ENCODE measurements at regions not wholly inside any gene's neighbourhood (a gene's known extent, or its start where the extent isn't known, plus 50 kb on each side); places are given as distances from the start of the nearest gene placed in this dataset.
A peak's percentile ranks its signal among the peaks of the same experiment; 100 is the strongest.
"Not testable (repeated sequence)": the region's sequence is repeated elsewhere in the genome, so short reads cannot be mapped to it uniquely, and the experiment has no call there.

DNA sequence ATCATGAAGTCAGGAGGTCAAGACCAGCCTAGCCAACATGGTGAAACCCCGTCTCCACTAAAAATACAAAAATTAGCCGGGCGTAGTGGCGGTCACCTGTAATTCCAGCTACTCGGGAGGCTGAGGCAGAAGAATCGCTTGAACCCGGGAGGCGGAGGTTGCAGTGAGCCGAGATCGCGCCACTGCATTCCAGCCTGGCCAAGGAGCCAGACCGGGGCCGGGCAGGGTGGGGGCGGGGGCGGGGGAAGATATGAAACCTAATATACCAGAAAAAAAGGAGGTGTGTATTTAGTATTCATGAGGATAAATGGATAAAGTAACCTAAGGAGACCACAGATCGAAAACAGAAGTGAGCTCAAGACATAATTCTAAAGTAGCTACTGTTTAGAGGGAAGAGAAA lies 186.5 kb upstream of the KCND2 start:
- not testable (repeated sequence) for DNase-seq (ENCODE audit: low read depth)

DNA sequence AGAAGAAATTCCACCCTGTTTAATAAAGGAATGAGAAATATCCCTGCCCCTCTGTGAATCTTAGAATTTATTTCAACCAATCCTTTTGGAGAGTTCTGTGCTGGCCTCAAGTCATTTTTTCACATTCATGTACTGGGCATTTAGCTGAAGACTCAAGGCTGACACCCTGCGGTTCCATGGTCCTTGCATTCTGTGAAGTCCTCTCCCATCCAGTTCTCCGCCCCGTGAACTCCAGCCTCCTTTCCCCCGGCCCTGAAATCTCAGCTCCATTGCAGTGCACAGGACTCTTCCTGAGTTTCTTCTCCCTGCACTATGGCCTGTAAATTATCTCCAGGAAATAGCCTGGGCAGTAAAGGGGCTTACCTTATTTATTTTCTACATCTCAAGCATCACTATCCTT lies 183.0 kb upstream of the KCND2 start:
- peak; percentile 42 for DNase-seq (ENCODE audit: low read depth)

DNA sequence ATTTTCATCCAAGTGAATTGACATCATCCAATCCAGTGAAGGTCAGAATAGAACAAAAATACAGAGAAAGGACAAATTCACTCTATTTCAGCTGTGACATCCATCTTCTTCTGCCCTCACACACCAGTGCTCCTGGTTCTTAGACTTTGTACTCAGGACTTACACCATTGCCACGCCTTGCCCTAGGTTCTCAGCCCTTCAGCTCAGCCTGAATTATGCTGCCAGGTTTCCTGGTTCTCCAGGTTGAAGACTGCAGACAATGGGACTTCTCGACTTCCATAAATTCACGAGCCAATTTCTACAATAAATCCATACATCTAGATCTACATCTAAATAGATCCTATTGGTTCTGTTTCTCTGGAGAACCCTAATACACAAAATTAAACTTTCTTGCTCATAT lies 181.2 kb upstream of the KCND2 start:
- DNase-seq (ENCODE audit: low read depth), result no peak

DNA sequence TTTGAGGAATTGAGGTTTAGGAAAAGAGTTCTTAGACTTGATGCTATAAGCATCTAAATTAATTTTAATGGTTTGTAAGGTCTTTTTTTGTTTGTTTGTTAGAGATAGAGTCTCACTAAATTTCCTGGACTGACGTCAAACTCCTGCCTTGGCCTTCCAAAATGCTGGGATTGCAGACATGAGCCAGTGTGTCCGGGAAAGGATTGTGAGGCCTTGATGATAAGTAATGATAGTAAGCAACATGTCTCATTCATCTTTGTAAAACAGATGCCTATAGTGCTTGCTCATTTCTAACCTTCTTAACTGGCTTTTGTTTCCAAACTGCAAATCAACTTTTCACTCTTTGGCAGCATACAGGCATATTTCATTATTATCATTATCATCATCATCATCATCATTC lies 176.0 kb upstream of the KCND2 start:
- DNase-seq (ENCODE audit: low read depth), result peak; percentile 54

DNA sequence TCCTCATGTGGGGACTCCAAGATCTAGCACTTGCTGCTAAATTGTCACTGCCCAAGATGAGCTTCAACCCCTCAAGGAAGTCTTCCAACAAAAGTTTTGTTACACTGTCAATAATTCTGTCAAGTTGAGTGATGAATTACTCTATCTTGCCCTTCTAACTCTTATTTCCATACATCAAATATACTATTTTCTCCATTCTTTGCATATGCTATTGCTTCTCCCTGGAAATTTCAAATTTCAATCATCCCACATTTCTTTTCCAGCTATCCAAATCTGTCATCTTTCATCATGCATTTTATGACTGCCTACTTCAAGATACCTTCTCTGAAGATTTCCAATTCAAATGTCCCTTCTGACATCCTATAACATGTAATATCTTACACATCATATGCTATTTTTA lies 175.2 kb upstream of the KCND2 start:
- DNase-seq (ENCODE audit: low read depth), result no peak

DNA sequence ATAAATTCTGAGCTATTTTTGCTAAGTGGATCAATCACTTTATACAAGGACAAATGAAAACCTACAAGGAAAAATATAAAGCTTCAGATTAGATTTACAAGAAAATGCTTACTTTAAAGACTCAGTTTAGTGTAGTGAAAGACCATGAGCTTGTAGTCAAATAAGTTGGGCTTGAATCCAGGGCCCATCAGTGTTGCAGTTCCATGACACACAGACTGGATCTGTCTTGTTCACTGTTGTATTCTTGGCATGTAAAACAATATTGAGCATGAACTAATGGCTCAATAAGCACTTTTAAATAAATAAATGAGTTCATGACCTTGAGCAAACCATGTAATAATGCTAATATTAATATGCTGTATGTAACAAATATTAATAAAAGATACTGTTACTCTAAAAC lies 164.6 kb upstream of the KCND2 start:
- DNase-seq (ENCODE audit: low read depth), result no peak

DNA sequence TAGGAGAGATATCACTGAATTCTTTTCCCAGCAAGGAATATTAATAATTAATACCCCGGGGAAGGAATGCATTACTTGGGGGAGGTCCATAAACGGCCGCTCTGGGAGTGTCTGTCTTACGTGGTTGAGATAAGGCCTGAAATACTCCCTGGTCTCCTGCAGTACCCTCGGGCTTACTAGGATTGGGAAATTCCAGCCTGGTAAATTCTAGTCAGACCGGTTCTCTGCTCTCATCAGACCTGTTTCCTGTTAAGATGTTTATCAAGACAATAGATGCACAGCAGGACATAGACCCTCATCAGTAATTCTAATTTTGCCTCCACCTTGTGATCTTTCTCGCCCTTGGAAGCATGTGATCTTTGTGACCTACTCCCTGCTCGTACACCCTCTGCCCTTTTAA lies 162.8 kb upstream of the KCND2 start:
- peak; percentile 13 for DNase-seq (ENCODE audit: low read depth)

DNA sequence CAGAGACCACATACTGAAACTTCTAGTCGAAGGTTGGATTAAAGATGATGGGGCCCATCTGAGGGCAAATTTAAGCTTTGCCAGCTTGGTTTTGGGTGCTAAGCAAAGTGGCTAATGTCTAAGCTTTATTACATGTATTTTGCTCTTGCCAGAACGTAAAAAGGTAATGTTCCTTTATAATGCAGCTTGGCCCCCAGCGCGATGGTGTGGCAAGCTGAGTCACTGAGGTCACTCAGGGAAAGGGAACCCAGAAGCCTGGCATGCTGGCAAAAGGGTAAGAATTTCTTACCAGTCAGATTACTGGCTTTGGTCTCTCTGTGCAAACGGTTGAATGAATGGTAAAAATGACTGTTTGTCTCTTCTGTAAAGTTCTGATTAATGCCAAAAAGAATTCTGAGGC lies 158.3 kb upstream of the KCND2 start:
- DNase-seq (ENCODE audit: low read depth), result no peak

DNA sequence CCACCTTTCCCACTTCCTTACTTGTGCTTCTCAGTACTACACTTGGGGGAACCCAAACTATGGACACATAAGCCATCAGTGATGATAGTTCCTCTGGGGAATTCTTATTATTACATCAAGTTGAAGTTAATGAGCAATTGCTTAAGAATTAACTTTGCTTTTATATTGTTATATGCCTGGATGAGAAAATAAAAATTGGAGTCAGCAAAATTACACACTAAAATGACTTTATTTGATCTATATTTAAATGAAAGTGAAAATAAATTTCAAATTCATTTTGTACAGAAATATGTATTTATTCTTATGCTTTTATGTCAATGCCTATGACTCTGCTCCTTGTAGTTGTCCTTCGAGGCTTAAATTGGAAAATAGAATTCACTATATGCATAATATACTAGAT lies 149.4 kb upstream of the KCND2 start:
- no peak for DNase-seq (ENCODE audit: low read depth)

DNA sequence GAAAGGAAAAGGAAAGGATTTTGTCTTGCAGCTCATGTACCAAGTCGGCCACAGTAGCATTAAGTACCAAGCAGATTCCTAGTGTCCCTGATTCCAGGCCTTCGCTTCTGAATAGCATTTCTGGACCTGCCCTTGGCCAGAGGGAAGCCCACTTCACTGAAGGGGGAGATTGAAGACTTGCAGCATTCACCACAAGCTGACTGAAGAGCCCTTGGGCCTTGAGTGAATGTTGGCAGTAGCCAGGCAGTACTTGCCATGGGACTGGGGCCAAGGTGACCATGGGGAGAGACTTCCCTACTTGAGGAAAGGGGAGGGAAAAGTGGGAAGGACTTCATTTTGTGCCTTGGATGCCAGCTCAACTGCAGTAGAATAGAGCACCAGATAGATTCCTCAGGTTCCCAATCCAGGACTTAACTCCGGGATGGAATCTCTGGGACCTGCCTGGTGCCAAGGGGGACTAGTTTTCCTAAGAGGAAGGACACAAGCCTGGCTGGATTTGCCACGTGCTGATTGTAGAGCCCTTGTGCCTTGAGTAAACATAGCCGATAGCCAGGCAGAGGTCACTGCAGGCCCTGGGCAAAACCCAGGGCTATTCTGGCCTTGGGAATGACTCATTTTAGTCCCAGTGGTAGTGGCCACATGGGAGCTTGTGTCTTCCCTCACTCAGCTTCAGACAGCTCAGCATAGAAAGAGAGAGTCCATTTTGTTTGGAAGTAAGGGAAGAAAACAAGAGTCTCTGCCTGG lies 141.7 kb upstream of the KCND2 start:
- DNase-seq (ENCODE audit: low read depth), result no peak

DNA sequence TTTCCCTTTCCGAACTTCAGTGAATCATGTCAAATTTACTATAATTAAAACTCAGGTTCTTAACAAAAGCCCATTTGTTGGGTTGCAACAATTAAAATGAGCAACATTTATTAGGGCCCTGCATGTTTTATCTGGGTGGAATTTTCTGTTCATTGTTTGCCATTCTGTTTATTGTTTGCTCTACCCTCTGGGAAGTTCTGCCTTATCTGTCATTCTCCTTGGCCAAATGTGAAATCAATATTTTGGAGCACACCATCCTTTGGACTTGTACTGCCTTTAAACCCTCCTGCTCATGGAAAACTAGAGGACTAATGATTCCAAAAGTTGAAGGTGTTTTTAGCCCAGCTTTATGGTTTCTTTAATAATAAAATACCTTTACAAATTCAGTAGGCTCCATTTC lies 134.5 kb upstream of the KCND2 start:
- no peak for DNase-seq (ENCODE audit: low read depth)

DNA sequence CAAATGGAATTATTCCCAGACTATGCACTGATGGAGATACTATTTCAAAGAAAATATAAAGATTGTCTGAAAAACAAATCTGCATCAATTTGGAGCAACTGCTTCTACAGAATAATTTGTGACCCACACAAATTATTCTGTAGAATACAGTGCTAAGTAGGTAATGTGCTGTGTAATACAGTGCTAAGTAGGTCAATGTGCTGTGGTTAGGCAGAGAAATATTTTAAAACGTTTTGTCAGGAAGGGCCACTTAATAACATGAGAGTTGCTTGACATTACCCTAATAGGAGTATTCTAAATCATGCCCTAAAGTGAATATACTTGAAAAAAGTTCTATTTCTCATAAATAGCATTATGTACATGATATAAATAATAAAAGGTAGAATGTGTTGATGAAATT lies 116.5 kb upstream of the KCND2 start:
- peak; percentile 62 for DNase-seq (ENCODE audit: low read depth)

DNA sequence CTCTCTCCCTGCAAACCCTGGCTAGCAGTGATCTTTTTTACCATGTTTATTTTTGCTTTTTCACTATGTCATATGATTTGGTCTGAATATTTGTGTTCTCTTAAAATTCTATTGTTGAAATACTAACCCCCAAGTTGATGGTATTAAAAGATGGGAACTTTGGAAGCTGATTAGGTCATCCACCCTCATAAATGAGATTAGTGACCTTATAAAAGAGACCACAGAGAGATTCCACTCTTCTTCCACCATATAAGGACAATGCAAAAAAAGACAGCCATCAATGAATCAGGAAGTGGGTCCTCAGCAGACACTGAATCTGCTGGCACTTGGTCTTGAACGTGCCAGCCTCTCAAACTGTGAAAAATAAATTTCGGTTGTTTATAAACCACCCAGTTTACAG lies 112.8 kb upstream of the KCND2 start:
- DNase-seq (ENCODE audit: low read depth), result no peak

DNA sequence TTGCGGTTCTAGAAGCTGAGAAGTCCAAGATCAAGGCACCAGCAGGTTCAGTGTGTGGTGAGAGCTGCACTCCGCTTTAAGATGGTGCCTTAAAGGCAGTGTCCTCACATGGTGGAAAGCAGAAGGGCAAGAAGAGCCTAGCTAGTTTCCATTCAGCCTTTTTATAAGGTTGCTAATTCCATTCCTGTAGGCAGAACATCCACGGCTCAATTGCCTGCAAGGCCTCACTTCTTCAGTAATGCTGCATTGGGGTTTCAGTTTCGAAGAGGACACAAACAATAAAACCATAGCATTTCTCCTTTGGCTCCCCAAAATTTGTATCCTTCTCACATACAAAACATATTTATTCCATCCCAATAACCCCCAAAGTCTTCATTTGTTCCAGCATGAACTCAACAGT lies 109.5 kb upstream of the KCND2 start:
- DNase-seq (ENCODE audit: low read depth), result no peak

DNA sequence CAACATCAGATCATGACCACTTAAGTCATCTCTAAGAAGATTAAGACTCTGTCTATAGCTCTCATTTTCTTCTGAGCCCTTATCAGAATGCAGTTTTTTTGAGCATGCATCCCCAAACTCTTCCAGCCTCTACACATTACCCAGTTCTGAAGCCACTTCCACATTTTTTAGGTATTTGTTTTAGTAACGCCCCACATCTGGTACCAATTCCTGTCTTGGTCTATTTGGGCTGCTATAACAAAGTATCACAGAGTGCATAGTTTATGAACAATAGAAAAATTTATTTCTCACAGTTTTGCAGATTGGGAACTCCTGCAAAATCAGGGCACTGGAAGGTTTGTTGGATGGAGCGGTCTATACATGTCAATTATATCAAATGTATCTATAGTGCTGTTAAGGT lies 107.7 kb upstream of the KCND2 start:
- DNase-seq (ENCODE audit: low read depth), result no peak

DNA sequence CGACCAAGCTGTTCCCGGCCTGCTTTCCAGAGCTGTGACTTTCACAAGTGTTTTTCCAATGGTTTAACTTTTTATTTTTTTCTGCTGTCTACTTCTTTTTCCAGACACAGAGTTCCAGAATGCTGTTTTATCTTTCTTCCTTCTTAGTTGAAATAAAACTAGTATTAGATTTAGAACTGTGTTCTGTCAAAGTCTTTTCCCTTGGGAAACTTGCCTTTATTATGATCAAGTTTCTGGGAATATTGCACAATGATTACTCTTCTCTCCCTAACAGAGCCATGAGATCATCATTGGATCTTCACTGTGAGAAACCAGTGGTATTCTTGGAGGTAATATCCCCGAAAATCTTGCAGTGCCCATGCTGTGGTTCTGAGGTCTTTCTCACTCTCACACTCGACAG lies 104.9 kb upstream of the KCND2 start:
- DNase-seq (ENCODE audit: low read depth), result peak; percentile 90

DNA sequence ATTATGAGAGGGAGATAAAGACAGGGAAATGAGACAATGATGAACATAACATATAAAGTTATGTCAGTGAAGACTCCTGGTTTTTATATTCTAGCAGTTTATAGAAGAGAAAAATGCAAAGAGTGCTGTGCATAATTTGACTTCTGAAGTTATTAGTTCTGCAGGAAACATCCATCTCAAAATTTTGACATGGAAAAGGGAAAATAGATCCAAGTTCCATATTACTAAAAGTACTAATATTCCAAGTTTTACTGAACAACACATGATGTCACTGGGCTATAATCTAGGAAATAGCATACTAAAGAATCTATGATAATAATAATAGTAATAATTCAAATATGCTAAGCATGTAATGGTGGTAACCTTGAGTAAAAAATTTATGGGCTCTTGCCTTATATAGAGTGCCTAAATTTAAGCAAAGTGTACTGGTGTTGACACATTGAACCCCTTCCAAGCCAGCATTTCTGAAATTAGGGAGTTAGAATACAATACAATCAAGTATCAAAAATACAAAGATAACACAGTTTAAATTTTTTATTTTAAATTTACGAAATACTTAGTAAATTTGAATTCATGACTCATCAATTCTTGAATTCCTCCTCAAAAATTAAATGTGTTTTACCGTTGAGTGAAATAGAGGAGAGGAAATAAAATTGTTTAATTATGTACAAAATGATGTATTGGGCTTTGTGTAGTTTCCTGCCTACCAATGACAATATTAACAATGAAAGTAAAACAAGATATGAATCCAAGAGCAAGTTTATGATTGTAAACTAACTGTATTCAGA lies 102.8 kb upstream of the KCND2 start:
- peak; percentile 18 for DNase-seq (ENCODE audit: low read depth)

DNA sequence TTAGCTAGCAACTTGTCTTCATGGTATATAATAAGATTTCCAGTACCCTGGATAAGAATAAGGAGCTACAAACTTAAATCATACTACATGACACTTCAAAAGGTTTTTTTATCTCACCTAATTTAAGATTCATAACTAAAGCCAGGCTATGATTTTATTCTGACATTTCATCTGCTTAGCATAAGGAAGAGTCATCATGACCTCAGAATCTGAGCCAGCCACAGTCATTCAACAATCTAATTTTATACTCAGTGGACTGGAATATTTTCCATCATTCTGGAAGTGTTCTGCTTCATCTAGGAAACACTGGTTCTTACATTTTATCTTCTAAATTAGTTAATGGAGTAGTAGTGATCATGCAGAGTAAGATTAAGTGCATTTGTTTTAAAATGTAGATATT lies 102.1 kb upstream of the KCND2 start:
- DNase-seq (ENCODE audit: low read depth), result peak; percentile 67

DNA sequence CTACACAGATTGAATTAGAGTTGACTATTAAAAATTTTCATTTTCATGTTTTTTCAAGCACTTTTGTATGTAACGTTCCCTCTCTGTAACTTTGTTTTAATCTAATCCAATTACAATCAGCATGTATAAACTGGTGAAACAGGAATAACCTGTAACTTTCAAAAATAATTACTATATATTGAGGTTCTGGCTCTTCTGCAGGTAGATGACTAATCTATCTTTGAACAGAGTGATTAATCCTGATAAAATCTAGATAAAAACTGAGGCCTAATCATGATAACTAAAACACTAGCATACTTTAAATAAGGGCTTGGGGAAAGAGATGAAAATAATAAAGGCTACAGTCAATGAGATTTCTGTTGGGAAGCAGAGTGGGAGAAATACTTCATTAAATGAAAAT lies 101.6 kb upstream of the KCND2 start:
- DNase-seq (ENCODE audit: low read depth), result no peak

DNA sequence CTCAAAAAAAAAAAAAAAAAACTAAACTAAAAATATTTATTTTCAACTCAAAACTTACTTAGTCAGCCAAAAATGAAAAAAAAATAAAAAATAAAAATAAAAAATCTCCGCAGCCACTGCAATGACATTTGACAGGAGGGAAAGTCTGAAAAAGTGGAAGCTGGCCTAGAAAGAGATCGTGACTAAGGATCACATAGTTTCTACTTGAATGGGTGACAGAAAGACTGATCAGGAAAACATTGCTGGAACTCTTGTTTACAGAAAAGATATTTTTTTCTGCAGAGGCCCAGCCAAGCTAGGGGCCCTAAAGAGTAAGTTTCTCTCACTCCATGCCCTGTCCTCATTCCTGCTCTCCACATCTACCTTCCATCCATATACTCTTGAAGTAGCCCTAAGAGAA lies 92.8 kb upstream of the KCND2 start:
- no peak for DNase-seq (ENCODE audit: low read depth)

DNA sequence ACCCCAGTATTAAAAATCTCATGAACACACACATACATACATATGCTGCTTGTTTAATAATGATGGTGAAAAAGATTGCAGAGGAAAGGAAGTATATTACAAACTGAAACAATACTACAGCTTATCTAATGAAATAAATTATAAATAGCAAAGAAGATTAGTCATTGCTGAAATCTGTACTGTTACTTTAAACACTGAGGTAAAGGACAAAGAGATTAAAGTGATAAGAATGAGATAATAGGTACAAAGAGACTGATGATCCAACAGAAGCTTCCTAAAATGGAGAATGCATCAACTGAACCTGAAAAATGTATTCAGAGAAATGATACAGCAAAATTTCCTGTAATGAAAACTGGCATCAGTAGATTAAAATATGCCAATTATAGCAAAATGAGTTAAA lies 91.5 kb upstream of the KCND2 start:
- DNase-seq (ENCODE audit: low read depth), result peak; percentile 20

DNA sequence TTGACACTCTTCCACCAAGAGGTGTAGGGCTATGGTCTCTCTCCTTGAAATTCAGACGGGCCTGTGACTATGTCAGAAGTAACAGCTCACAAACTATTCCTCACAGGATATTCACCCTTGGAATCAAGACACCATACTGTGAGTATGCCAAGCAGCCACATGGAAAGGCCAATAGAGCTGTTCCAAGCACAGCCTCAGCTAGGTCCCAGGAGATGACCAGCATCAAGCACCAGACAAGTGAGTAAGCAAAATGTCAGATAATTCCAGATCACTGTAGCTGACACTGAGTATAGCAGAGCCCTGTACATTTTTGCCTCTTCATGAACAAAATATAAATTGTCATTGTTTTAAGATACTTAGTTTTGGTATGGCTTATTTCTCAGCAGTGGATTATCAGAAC lies 88.1 kb upstream of the KCND2 start:
- DNase-seq (ENCODE audit: low read depth), result no peak

DNA sequence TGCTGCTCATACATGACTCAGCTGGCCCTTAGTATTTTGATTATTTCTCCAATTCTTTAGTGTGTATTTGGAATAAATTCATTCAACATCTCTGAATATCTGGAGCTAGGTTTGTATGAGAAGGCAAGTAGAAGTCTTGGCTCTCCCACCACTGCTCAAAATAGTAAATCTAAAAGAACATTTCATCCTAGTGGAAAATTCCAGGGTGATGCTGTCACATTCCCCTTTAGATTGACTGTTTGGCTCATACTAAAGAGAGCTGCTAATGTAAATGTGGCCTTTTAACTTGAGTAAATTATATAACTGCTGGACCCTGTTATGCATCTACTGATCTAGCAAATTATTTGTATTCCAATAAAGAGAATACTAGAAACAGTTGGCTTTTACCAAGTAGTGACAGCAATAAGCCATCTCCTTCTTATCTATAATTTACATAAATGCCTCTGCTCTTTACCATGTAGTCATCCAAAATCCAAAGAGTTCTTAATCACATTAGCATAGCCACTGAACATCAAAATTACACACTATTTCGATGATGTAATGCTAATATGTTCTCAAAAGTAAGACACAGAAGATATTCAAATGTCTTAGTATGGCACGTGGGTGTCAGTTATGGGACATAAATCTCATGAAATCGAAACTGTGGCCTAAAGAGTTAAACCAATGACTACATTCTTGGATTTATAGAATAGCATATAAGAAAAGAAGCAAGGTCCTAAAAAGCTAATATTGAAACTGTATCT lies 86.9 kb upstream of the KCND2 start:
- peak; percentile 49 for DNase-seq (ENCODE audit: low read depth)

Measured in amniotic epithelial cell (primary cell).